ENCODE measurements at regions not wholly inside any gene's neighbourhood (a gene's known extent, or its start where the extent isn't known, plus 50 kb on each side); places are given as distances from the start of the nearest gene placed in this dataset.

GRCh38 chr12:123085730-123086487 is 65.0 kb downstream of the PITPNM2 start:
- POLR2A ChIA-PET (ENCODE audit: low non-redundant PET), result no interaction called here
- no peaks in the 10 kb centered on the region for H3K9me3 ChIP-seq (ENCODE audit: low read depth, low read length, poor library complexity, severe bottlenecking)
- DNase-seq (ENCODE audit: low spot score), result peak; percentile 41

GRCh38 chr12:123085066-123085465 is 65.8 kb downstream of the PITPNM2 start:
- Histone ChIP-seq H3K4me3 (ENCODE audit: low read depth, low read length, poor library complexity, severe bottlenecking) (no peak overlapping the region), H3K9me3 (ENCODE audit: low read depth, low read length, poor library complexity, severe bottlenecking) (no peaks in the 10 kb centered on the region), H3K27ac (ENCODE audit: low read depth, low read length, poor library complexity, severe bottlenecking) (no peak overlapping the region), H3K27me3 (replicated peaks; ENCODE audit: insufficient read depth, low read depth, low read length, poor library complexity) (no peaks in the 10 kb centered on the region), H3K36me3 (ENCODE audit: insufficient read depth, low read length, poor library complexity, severe bottlenecking) (no peaks in the 10 kb centered on the region), H3K4me1 (ENCODE audit: insufficient read depth, low read length, poor library complexity, severe bottlenecking) (no peaks in the 10 kb centered on the region)
- intact Hi-C loops (cut with micrococcal nuclease; ENCODE audit: unreplicated experiment), result no loop called here
- TF ChIP-seq CTCF (conservative IDR thresholded peaks at IDR 0.05; ENCODE audit: low read depth, low read length), result no peak
- TF ChIP-seq EZH2 (IDR thresholded peaks at IDR 0.05; ENCODE audit: borderline replicate concordance, low read depth, low read length, poor library complexity, severe bottlenecking), result no peak
- no peak for DNase-seq (ENCODE audit: low spot score)
- POLR2A ChIA-PET (ENCODE audit: low non-redundant PET), result no interaction called here
- CTCF ChIA-PET, result interaction anchor here (0.6 kb wide), 1 partner anchor 62 kb away, joined by 4 read pairs; no protein-coding TSS in a partner anchor
- no TSS peak for BruUV-seq (replicated peaks)

More at GRCh38 chr12:123085730-123086487, 65.0 kb downstream of the PITPNM2 start:
- CTCF ChIA-PET, result no interaction called here
- Histone ChIP-seq H3K27me3 (replicated peaks; ENCODE audit: insufficient read depth, low read depth, low read length, poor library complexity) (no peaks in the 10 kb centered on the region), H3K4me1 (ENCODE audit: insufficient read depth, low read length, poor library complexity, severe bottlenecking) (no peaks in the 10 kb centered on the region), H3K27ac (ENCODE audit: low read depth, low read length, poor library complexity, severe bottlenecking) (no peak overlapping the region), H3K4me3 (ENCODE audit: low read depth, low read length, poor library complexity, severe bottlenecking) (no peak overlapping the region), H3K36me3 (ENCODE audit: insufficient read depth, low read length, poor library complexity, severe bottlenecking) (no peaks in the 10 kb centered on the region)
- intact Hi-C loops (cut with micrococcal nuclease; ENCODE audit: unreplicated experiment), result no loop called here
- no TSS peak for BruUV-seq (replicated peaks)
- TF ChIP-seq EZH2 (IDR thresholded peaks at IDR 0.05; ENCODE audit: borderline replicate concordance, low read depth, low read length, poor library complexity, severe bottlenecking), result no peak
- TF ChIP-seq CTCF (conservative IDR thresholded peaks at IDR 0.05; ENCODE audit: low read depth, low read length), result no peak

GRCh38 chr12:123083661-123084571 is 67.0 kb downstream of the PITPNM2 start:
- no peak for TF ChIP-seq CTCF (conservative IDR thresholded peaks at IDR 0.05; ENCODE audit: low read depth, low read length)
- no peak for TF ChIP-seq EZH2 (IDR thresholded peaks at IDR 0.05; ENCODE audit: borderline replicate concordance, low read depth, low read length, poor library complexity, severe bottlenecking)
- intact Hi-C loops (cut with micrococcal nuclease; ENCODE audit: unreplicated experiment), result no loop called here
- BruUV-seq (replicated peaks), result no TSS peak
- no peak overlapping the region for H3K4me3 ChIP-seq (ENCODE audit: low read depth, low read length, poor library complexity, severe bottlenecking)
- ChIA-PET CTCF (no interaction called here), POLR2A (ENCODE audit: low non-redundant PET) (interaction anchor here (0.6 kb wide), 1 partner anchor 156 kb away, joined by 3 read pairs; no protein-coding TSS in a partner anchor)
- H3K36me3 ChIP-seq (ENCODE audit: insufficient read depth, low read length, poor library complexity, severe bottlenecking), result no peaks in the 10 kb centered on the region
- no peak for DNase-seq (ENCODE audit: low spot score)
- no peak overlapping the region for H3K27ac ChIP-seq (ENCODE audit: low read depth, low read length, poor library complexity, severe bottlenecking)
- H3K9me3 ChIP-seq (ENCODE audit: low read depth, low read length, poor library complexity, severe bottlenecking), result no peaks in the 10 kb centered on the region
- no peaks in the 10 kb centered on the region for H3K27me3 ChIP-seq (replicated peaks; ENCODE audit: insufficient read depth, low read depth, low read length, poor library complexity)
- H3K4me1 ChIP-seq (ENCODE audit: insufficient read depth, low read length, poor library complexity, severe bottlenecking), result no peaks in the 10 kb centered on the region
